Smooth muscle cell (in vitro differentiated cells): ENCODE measurements at regions not wholly inside any gene's neighbourhood (a gene's known extent, or its start where the extent isn't known, plus 50 kb on each side); places are given as distances from the start of the nearest gene placed in this dataset.

Experiments
- DNase-seq: peaks from one replicate; lab custom pipeline; 2025; ENCODE audit not compliant: unreplicated experiment; lab: John Stamatoyannopoulos, UW
- H2AFZ ChIP-seq: fragments of 200-600 bp; sonication (generic); 2 replicates; pipeline ENCODE4 v1.6.0; 2016; ENCODE audit warnings: antibody characterized with exemption, low read depth, mild to moderate bottlenecking
- H3F3A ChIP-seq: fragments of 200-600 bp; sonication (generic); 2 replicates; pipeline ENCODE4 v1.6.0; 2017; ENCODE audit warnings: antibody characterized with exemption, low read depth
- H3K27ac ChIP-seq: fragments of 200-600 bp; sonication (generic); 2 replicates; pipeline ENCODE4 v1.5.1; 2016; ENCODE audit warnings: low read depth, mild to moderate bottlenecking
- H3K27me3 ChIP-seq: fragments of 200-600 bp; sonication (generic); 2 replicates; pipeline ENCODE4 v1.6.1; 2016; ENCODE audit warnings: low read depth, mild to moderate bottlenecking
- H3K36me3 ChIP-seq: fragments of 200-600 bp; sonication (generic); 2 replicates; pipeline ENCODE4 v1.5.1; 2016; ENCODE audit warnings: low read depth
- H3K4me1 ChIP-seq: fragments of 200-600 bp; sonication (generic); 2 replicates; pipeline ENCODE4 v1.5.1; 2016; ENCODE audit warnings: low read depth
- H3K4me2 ChIP-seq: fragments of 200-600 bp; sonication (generic); 2 replicates; pipeline ENCODE4 v1.6.0; 2016; ENCODE audit warnings: mild to moderate bottlenecking
- H3K4me3 ChIP-seq: fragments of 200-600 bp; sonication (generic); 2 replicates; pipeline ENCODE4 v1.5.1; 2016; ENCODE audit warnings: mild to moderate bottlenecking
- H3K79me2 ChIP-seq: fragments of 200-600 bp; sonication (generic); 2 replicates; pipeline ENCODE4 v1.6.0; 2016; ENCODE audit warnings: low read depth, mild to moderate bottlenecking
- H3K9ac ChIP-seq: fragments of 200-600 bp; sonication (generic); 2 replicates; pipeline ENCODE4 v1.6.0; 2016; ENCODE audit warnings: low read depth
- H3K9me3 ChIP-seq: fragments of 200-600 bp; sonication (generic); replicated peaks from 2 replicates; pipeline ENCODE4 v1.5.1; 2016; ENCODE audit warnings: low read depth
- H4K20me1 ChIP-seq: fragments of 200-600 bp; sonication (generic); 2 replicates; pipeline ENCODE4 v1.6.0; 2016; ENCODE audit warnings: low read depth
- WGBS: methylation state at CpG from one replicate; pipeline ENCODE4 v1.1.7; 2016; ENCODE audit warnings: low lambda C conversion rate; 5-methylcytosine and 5-hydroxymethylcytosine counted together
- TF ChIP-seq, protein P1 (sequence below): fragments of 200-600 bp; sonication (generic); IDR thresholded peaks from 2 replicates; pipeline ENCODE4 v1.5.1; 2017; ENCODE audit warnings: borderline replicate concordance, mild to moderate bottlenecking, antibody characterized with exemption; ENCODE audit not compliant: insufficient read depth, poor library complexity, severe bottlenecking

- H3K36me3 ChIP-seq: no peaks in the 10 kb centered on the region
- TF ChIP-seq, protein P1, sequence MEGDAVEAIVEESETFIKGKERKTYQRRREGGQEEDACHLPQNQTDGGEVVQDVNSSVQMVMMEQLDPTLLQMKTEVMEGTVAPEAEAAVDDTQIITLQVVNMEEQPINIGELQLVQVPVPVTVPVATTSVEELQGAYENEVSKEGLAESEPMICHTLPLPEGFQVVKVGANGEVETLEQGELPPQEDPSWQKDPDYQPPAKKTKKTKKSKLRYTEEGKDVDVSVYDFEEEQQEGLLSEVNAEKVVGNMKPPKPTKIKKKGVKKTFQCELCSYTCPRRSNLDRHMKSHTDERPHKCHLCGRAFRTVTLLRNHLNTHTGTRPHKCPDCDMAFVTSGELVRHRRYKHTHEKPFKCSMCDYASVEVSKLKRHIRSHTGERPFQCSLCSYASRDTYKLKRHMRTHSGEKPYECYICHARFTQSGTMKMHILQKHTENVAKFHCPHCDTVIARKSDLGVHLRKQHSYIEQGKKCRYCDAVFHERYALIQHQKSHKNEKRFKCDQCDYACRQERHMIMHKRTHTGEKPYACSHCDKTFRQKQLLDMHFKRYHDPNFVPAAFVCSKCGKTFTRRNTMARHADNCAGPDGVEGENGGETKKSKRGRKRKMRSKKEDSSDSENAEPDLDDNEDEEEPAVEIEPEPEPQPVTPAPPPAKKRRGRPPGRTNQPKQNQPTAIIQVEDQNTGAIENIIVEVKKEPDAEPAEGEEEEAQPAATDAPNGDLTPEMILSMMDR: no peak
- H3K27ac ChIP-seq: no peak overlapping the region
- WGBS: 23% methylated on average over 4 of the region's 4 CpGs
- no peak overlapping the region for H2AFZ ChIP-seq
- H3K79me2 ChIP-seq: no peaks in the 10 kb centered on the region
- H3K4me1 ChIP-seq: peaks cover 32% of the 10 kb centered on the region
- DNase-seq: no peak
- H3F3A ChIP-seq: no peaks in the 10 kb centered on the region
- H3K4me3 ChIP-seq: no peak overlapping the region
- H3K9me3 ChIP-seq: no peaks in the 10 kb centered on the region
- H4K20me1 ChIP-seq: no peaks in the 10 kb centered on the region
- H3K27me3 ChIP-seq: peaks cover 46% of the 10 kb centered on the region
- H3K9ac ChIP-seq: no peak overlapping the region
- H3K4me2 ChIP-seq: no peak overlapping the region
Observed at GRCh38 chr14:36443374-36443773, 76.7 kb downstream of the NKX2-1 start.

DNA sequence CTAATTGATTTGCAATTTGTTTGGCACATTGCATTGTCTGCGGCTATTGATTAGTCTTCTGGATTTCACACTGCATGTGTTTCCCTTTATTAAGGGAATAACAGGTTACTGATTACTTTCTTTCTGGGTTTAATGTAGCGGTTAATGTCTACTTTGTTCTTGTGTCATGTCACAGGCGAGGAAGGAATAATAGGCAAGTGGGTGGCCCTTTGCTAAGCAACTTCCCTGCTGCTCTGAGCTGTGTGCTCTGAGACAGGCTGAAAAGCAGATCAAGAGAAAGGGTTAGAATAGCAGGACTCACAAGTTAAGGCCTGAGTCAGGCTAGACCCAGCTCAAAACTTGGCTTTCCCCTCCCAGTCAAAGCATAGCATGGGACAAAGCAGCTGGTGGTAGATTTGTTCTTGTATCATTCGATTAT, 77.2 kb downstream of the NKX2-1 start:
- Histone ChIP-seq H3K4me2 (no peak overlapping the region), H3K27ac (no peak overlapping the region), H3K36me3 (no peaks in the 10 kb centered on the region), H3K9me3 (no peaks in the 10 kb centered on the region), H3K4me1 (peaks cover 32% of the 10 kb centered on the region), H2AFZ (no peak overlapping the region), H4K20me1 (no peaks in the 10 kb centered on the region), H3K27me3 (peaks cover 46% of the 10 kb centered on the region), H3K79me2 (no peaks in the 10 kb centered on the region), H3K4me3 (no peak overlapping the region), H3K9ac (no peak overlapping the region), H3F3A (no peaks in the 10 kb centered on the region)
- TF ChIP-seq, protein P1: no peak
- WGBS: 55% methylated on average over 4 of the region's 4 CpGs
- DNase-seq: no peak

GRCh38 chr14:36441283-36441682, 78.7 kb downstream of the NKX2-1 start:
- Histone ChIP-seq H3K4me3 (no peak overlapping the region), H3K79me2 (no peaks in the 10 kb centered on the region), H3K4me1 (peaks cover 32% of the 10 kb centered on the region), H3F3A (no peaks in the 10 kb centered on the region), H3K27ac (no peak overlapping the region), H2AFZ (no peak overlapping the region), H3K36me3 (no peaks in the 10 kb centered on the region), H3K9ac (no peak overlapping the region), H3K4me2 (no peak overlapping the region), H4K20me1 (no peaks in the 10 kb centered on the region), H3K9me3 (no peaks in the 10 kb centered on the region), H3K27me3 (peaks cover 38% of the 10 kb centered on the region)
- DNase-seq: no peak
- TF ChIP-seq, protein P1: no peak

- Histone ChIP-seq H3K36me3 (no peaks in the 10 kb centered on the region), H3K4me3 (no peak overlapping the region), H3K4me1 (peaks cover 32% of the 10 kb centered on the region), H3K4me2 (no peak overlapping the region), H3F3A (no peaks in the 10 kb centered on the region), H3K79me2 (no peaks in the 10 kb centered on the region), H4K20me1 (no peaks in the 10 kb centered on the region), H3K27me3 (peaks cover 30% of the 10 kb centered on the region), H3K9me3 (no peaks in the 10 kb centered on the region), H2AFZ (no peak overlapping the region), H3K9ac (no peak overlapping the region), H3K27ac (no peak overlapping the region)
- no peak for DNase-seq
- TF ChIP-seq, protein P1: no peak
- WGBS: 36% methylated on average over 4 of the region's 4 CpGs
Observed at GRCh38 chr14:36439766-36440165, 80.3 kb downstream of the NKX2-1 start.
